ENCODE measurements at regions not wholly inside any gene's neighbourhood (a gene's known extent, or its start where the extent isn't known, plus 50 kb on each side); places are given as distances from the start of the nearest gene placed in this dataset.

DNA sequence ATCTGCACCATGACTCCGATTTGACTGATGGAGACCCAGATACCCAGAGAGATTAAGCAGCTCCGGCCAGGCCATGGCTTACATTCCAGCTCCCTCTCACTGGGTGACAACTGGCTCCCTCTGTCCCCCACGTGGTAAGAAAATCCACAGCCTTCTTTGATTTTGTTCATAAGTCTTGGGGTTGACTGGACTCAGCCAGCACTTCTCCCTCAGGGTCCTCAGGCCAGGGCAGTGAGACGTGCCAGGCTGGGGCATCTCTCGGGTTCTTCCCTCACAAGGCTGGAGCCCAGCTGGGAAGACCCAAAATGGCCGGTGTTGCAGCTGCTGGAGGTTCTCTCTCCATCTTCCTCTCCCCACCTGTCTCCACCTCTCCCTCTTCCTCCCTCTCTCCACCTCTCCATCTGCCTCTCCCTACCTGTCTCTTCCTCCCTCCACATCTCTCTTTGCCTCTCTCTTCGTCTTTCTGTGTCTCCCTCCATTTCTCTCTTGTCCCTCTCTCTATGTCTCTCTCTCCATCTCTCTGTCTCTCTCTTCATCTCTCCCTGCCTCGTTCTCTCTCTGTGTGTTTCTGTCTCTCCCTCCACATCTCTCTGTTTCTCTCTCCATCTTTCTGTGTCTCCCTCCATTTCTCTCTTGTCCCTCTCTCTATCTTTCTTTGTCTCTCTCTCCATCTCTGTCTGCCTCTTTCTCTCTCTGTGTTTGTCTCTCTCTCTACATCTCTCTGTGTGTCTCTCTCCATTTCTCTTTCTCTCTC lies 105.3 kb downstream of the FOXL1 start:
- DNase-seq (ENCODE audit: low spot score) = no peak

DNA sequence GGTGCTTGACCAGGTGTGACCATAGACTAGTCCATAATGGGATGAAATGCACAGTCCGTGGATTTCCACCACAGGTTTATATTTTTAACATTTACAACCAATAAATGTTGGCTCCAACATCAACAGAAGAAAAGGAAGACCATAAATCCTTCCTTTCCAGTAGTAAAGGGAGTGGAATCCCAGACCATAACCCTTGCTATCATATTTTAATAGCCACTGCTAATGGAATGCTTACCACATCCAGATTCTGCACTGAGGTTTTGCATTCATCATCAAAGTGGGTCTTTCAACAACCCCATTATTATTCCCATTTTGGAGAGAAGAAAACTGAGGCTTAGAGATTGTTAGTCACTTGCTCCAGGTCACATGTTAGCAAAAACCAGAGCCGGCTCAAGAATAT lies 106.7 kb downstream of the FOXL1 start:
- DNase-seq (ENCODE audit: low spot score) = no peak

DNA sequence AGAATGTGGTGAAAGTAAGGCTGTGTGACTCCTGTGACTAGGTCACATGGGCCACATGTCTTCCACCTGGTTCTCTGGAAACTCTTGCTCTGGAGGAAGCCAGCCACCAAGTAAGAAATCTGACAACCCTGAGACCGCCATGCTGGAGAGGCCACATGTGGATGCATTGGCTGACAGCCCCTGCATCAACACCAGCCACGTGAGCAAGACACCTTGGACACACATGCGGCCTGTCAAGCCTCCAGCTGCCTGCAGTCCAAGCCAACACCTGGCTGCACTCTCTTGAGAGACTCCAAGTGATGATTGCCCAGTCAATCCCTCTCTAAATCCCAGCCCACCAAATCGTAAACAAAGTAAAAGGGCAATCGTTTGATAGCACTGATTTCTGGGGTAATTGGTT lies 112.6 kb downstream of the FOXL1 start:
- no peak for DNase-seq (ENCODE audit: low spot score)

- DNase-seq (ENCODE audit: low spot score) = no peak
Observed at GRCh38 chr16:86692426-86692825, 114.1 kb downstream of the FOXL1 start.

- no peak for DNase-seq (ENCODE audit: low spot score)
Observed at GRCh38 chr16:86693033-86693432, 114.7 kb downstream of the FOXL1 start.

DNA sequence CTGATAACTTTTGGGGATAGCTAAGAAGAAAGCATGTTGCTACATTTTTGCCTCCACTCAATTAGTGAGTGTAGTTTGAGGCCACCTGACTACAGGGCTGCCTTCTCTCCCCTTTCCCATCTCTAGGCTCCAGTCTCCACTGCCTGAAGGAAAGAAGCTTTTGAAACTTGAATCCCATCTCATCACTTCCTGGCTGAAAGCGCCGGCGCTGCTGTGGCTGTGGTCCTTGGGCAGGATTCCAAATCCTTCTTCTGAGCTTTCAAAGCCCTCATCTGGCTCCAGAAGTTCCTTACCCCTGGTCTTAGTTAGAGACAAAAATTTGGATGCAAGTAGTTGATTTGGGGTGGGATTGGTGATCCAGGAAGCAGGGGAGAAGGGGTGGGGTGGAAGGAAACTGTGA lies 119.4 kb downstream of the FOXL1 start:
- no peak for DNase-seq (ENCODE audit: low spot score)

DNA sequence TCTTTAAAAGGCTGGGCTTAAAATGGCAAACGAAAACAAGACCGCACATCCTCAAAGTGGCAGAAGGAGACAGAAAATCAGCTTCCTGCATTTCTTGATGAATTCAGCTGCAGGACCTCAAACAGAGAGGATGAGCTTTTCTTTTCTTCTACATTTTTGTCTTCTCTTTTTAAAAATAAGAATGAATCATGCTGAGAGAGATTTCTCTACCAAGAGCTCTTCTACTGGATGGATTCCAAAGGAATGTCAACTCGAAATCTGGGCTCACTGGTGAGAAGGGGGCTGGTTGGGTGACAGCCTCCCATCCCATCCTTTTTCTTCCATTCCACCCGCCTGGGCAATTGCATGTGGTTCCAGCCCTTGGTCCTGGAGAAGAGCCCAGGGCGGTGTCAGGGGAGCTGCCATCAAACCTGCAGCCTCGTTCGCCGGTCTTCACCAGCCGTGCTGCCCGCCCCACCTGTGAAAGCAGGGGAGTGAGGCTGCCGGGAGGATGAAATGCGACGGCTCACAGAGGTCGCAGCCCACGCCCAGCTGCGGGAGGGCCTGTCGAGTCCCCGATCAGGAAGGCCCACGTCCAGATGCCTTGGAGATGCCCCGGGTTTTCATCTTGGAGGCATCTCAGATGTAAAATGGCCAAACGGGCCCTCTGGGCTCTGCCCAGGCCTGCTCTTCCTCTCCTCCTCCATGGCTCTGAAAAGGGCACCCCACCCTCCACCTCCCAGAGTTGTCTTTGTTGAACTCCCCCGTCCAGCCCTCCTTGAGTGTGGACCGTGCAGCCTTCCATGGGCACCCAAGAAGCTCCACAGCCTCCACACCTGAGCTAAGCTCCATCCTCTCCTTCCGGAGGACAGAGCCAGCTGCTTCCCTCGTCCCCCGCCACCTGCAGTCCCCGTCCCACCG lies 121.9 kb downstream of the FOXL1 start:
- DNase-seq (ENCODE audit: low spot score) = no peak

DNA sequence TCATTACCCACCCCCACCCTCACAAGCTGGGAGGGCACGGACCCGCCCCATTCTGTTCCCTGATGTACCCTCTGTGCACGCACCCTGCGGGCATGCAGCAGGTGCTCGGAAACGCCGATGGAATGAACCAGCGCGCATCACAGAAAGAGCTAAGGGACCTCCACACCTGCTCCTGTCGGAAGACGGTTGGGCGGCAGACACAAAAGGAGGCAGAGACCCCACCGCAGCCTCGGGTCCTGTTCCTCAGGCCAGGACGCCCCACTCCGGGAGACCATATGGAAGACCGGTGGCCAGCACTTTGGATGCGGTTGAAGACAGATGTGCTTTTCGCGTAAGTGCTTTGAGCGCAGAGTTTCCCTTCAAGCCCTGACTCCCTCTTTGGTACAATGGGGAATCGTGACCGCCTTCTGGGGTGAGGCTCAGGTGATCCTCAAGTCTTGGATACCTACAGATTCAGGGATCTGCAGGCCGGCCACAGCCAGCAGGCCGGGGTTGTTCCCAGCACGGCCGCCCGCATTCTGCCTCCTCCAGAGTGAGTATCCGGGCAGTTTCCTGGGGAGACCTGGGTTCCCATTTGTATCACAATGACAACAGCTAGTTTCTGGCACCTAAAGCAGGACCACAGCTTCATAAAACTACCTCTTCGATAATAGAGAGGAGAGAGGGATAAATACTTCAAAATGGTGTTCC lies 123.1 kb downstream of the FOXL1 start:
- DNase-seq (ENCODE audit: low spot score) = no peak

DNA sequence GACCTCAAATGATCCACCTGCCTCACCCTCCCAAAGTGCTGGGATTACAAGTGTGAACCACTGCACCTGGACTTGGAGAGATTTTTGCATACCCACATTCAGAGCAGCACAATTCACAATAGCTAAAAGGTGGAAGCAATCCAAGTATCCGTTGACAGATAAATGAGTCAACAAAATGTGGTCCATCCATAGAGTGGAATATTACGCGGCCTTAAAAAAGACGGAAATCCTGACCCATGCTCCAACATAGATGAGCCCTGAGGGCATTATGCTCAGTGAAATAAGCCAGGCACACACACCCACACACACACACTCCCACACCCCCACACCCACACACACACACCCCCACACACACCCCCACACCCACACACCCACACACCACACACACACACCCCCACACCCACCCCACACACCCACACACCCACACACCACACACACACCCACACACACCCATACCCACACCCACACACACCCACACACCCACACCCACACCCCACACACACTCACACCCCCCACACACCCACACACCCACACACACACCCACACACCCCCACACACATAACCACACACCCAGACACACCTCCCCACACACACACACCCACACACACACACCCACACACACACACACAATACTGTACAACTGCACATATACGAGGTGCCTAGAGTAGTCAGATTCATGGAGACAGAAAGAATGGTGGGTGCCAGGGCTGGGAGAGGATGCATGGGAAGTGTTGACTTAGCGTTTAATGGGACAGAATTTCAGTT lies 124.7 kb downstream of the FOXL1 start:
- DNase-seq (ENCODE audit: low spot score) = no peak

DNA sequence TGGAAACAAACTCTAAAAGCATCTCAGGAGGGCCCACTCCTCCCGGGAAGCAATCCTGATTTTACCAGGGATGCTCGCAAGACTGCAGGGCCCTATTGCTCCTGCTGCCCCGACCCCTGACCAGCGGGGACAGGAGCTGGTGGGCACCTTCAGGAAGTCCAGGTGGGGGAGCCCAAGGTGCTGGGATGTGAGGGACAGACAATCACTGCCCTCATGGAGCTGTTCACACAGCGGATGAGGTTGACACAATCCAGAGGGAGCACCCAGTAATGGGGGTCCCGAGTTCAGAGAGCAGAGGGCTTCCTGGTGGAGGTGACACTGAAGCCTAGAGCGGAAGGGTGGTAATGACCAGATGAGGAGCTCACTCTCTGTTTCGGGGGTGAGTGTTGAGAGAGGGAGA lies 126.2 kb downstream of the FOXL1 start:
- DNase-seq (ENCODE audit: low spot score) = no peak

- no peak for DNase-seq (ENCODE audit: low spot score)
Observed at GRCh38 chr16:86706726-86707125, 128.4 kb downstream of the FOXL1 start.

- DNase-seq (ENCODE audit: low spot score) = no peak
Observed at GRCh38 chr16:86707171-86707570, 128.8 kb downstream of the FOXL1 start.

DNA sequence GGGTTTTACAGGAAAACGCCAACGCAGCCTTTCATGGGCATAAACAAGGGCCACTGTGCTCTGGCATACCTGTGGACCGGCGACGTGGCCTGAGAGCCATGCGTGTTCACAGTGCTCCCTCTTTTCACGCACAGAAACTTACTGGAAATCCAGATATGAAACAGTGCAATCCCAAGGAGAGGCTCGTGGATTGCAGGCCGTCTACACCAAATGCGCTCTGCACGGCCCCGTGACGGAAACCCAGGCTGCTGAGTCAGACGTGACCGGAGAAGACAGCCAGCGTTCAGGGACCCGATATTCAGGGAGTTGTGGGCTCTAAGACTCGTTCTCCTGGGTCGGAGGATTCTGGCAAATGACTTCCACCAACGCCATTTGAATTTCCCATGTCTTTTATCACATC lies 129.2 kb downstream of the FOXL1 start:
- DNase-seq (ENCODE audit: low spot score) = no peak

DNA sequence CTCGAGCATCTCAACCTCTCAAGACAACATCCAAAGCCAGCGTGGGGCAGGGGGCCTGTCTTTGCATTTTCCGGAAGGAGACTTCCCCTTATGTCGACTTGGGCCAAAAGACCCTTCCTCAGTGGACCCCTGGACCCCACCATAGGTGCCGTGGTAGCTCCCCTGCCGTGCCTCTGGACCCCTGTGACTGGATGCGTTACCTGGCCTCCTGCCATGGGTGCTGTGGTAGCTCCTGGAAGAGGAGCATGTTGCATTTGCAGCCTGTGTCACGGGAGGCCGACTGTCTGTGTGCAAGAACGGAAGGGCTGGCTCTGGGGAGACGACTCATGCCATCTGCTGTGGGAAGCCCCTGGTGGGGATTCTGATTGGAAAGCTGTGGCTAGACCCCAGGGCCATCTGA lies 130.1 kb downstream of the FOXL1 start:
- DNase-seq (ENCODE audit: low spot score) = no peak

GRCh38 chr16:86709103-86709502 lies 130.8 kb downstream of the FOXL1 start:
- no peak for DNase-seq (ENCODE audit: low spot score)

DNA sequence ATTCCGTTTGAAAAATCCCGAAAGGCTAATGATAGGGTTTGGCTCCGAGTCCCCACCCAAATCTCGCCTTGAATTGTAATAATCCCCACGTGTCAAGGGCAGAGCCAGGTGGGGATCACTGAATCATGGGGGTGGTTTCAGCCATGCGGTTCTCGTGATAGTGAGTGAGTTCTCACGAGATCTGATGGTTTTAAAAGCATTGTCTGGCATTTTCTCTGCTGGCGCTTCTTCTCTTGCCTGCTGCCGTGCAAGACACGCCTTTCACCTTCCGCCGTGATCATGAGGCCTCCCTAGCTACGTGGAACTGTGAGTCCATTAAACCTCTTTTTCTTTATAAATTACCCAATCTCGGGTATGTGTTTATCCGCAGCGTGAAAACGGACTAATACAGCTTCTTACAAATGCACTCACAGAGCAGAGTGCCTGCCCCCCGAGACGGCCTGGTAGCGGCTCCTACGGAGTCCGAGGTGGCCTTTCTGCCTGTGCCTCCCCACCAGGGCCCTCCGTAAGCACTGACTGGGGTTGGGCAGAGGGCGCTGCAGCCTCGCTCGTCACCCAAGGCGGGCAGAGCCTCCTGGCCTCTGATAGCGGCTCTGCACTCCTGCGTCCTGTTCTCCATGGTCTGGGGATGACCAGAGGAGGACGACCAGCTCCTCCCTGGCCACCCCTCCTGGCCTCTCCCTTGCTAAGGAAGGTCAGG lies 131.7 kb downstream of the FOXL1 start:
- DNase-seq (ENCODE audit: low spot score) = no peak

DNA sequence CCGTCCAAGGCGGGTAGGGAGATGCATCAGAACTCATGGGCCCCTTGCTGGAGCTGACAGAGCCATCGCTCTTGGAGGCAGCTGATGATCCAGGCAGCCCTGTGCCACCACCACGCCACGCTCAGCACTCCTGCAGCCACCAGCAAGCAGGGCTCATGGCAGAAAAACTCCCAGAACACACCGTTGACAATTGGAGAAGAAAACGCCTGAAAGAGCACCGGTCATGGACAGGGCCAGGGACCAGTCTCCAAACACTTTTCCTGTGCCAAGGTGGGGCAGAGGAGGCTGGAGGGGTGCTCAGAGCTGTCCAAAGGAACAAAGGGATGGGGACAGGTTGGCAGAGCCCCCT lies 132.2 kb downstream of the FOXL1 start:
- DNase-seq (ENCODE audit: low spot score) = no peak

DNA sequence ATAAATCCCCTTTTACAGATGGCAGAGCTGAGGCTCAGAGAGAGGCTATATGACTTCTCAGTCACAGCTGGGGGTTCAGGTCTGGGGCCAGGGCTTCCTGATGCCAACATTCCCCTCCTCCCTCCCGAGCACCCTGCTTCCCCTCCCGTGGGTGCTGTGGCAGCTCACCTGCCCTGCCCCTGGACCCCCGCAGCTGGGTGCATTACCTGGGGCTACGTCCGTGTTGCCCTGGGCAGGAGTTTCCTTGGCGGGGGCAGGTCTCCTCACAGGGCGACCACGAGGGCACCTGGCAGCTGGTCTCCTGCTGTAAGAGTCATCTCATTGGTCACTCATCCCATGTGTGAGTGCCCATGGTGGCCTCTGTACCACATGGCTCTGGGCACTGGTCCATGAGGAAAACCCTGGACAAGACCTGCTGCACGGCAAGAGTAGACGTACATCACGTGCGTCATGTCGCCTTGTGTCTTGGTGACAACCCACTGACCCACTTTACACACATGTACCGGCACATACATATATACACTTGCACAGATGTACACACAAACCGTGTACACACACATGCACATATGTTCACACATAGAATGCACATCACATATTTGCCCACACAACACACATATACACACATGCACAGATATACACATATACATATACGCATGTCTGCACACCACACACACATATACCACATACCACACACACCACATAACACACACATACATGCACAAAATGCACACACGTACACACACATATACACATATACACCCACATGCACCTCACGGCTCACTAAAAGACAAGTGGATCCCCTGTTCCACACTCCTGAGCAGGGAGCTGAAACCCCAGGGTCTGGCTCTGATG lies 134.0 kb downstream of the FOXL1 start:
- DNase-seq (ENCODE audit: low spot score) = no peak

DNA sequence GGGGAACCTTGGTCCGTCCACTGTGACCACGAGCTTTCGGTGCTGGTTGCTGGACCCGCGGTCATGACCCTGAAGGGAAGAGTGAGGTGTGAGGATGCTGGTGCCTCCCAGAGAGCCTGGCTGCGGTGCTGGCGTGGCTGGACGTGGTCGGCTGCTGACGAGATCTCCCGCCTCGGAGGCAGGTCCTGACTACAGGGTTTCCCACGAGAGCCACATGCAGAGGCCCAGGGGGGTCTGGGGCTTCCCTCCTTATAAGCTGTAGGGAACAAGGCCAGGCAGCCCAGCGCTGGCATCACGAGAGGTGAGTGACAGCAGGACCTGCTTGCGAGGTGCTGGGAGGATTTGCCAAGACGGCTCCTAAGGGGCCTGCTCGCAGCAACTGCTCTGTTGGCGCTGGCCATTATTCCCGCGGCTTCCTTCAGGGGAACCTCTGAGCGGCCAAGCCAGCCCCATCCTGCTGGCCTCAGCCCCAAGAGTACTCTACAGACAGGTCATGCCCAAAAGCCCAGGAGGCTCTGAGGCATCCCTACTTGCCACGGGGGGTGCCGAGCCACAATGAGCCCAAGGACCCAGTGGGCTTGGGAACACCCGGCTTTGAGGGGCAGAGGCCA lies 134.8 kb downstream of the FOXL1 start:
- no peak for DNase-seq (ENCODE audit: low spot score)

- no peak for DNase-seq (ENCODE audit: low spot score)
Observed at GRCh38 chr16:86714166-86714565, 135.8 kb downstream of the FOXL1 start.

All from LoVo (cell line).